Psoas muscle (tissue), 7 donors: ENCODE measurements at regions not wholly inside any gene's neighbourhood (a gene's known extent, or its start where the extent isn't known, plus 50 kb on each side); places are given as distances from the start of the nearest gene placed in this dataset.
A peak's percentile ranks its signal among the peaks of the same experiment; 100 is the strongest.
"Not testable (repeated sequence)": the region's sequence is repeated elsewhere in the genome, so short reads cannot be mapped to it uniquely, and the experiment has no call there.

Experiments used
- ATAC-seq, 4 donors: fragments of 200-7000 bp; cut with Tn5 transposase; one replicate each; pipeline ENCODE4 v1.9.1; 2020; ENCODE audit warnings: moderate library complexity in 3 of 4, mild to moderate bottlenecking in 2 of 4
- DNase-seq, 2 donors: peaks; one replicate each; pipeline ENCODE4 v3.0.0-alpha.2; 2020
- H3K27ac ChIP-seq: fragments of 200-600 bp; one replicate; pipeline ENCODE4 v1.8.0; 2022
- H3K27me3 ChIP-seq, 3 donors: fragments of 200-600 bp in 1 of 3; one replicate each; pipeline versions ENCODE4 v1.6.1 to v1.8.0; 2013 to 2022; ENCODE audit warnings: low read length in 2 of 3, mild to moderate bottlenecking in 2 of 3, moderate library complexity in 1 of 3; ENCODE audit not compliant: insufficient read depth in 3 of 3
- H3K36me3 ChIP-seq, 2 donors: fragments of 200-600 bp in 1 of 2; one replicate each; pipeline versions ENCODE4 v1.6.1 to v1.8.0; 2013 to 2022; ENCODE audit warnings: low read depth in 1 of 2, mild to moderate bottlenecking in 1 of 2, moderate library complexity in 1 of 2; ENCODE audit not compliant: insufficient read depth in 1 of 2
- H3K4me1 ChIP-seq: fragments of 200-600 bp; one replicate; pipeline ENCODE4 v1.8.0; 2022
- H3K4me3 ChIP-seq: fragments of 200-600 bp; one replicate; pipeline ENCODE4 v1.8.0; 2022; ENCODE audit warnings: mild to moderate bottlenecking
- H3K9me3 ChIP-seq: fragments of 200-600 bp; one replicate; pipeline ENCODE4 v1.8.0; 2022
- WGBS, 3 donors: extraction: QIAGEN DNeasy Blood & Tissue Kit; methylation state at CpG; one replicate each; pipeline versions ENCODE4 v1.1.6 to v1.1.7; 2013; 5-methylcytosine and 5-hydroxymethylcytosine counted together
- intact Hi-C, 2 donors: fragments of 100-400 bp; cut with DNase I; formaldehyde crosslinking; loops; one replicate each; pipeline versions ENCODE4 v1.11.0 to v1.14.2; 2022
- TF ChIP-seq, protein P1 (sequence below): fragments of 200-600 bp; IDR thresholded peaks from one replicate; pipeline ENCODE4 v1.8.0; 2022; ENCODE audit warnings: antibody characterized with exemption
- donor health status: healthy with polysubstance abuse.
- donor health status: DM: no; HTN: no; CAD: no; lungs with moderate emphysema.
- donor health status: Bipolar disorder and iron deficiency.
- donor health status: healthy.
- donor health status: DM: yes; HTN: yes; CAD: no.
- donor health status: DM: no; HTN: no; CAD: no.
- donor health status: DM: yes; HTN: yes; CAD: no.

DNA sequence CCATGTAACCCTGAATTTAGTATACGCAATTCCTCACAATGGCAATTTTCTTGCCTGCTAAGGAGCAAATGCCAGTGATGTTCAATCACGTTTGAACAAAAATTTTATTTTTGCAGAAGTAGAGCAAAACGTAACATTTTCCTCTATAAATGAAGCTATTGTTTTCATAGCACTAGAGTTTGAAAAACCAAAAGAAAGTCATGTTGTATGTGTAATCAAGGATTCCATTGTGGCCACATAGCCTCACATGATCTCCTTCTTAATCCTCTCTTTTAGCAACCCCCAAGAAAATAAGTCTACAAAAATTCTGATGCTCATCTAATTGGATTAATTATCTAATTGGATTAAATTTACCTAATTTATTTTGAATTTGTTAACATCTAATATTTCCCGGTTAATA lies 1217.4 kb upstream of the FLRT2 start:
- H3K4me1 ChIP-seq = no peaks in the 10 kb centered on the region
- H3K9me3 ChIP-seq = no peaks in the 10 kb centered on the region
- no peak for DNase-seq
- no peak overlapping the region for H3K27ac ChIP-seq
- WGBS, 3 donors = 76 to 85% (median 78%) methylated on average over 4 of the region's 4 CpGs
- ATAC-seq = no peak
- H3K27me3 ChIP-seq = peaks cover 0 to 2% (median 0%) of the 10 kb centered on the region in 3 donors
- intact Hi-C loops = no loop called here
- no peaks in the 10 kb centered on the region for H3K36me3 ChIP-seq
- H3K4me3 ChIP-seq = no peak overlapping the region
- TF ChIP-seq, protein P1, sequence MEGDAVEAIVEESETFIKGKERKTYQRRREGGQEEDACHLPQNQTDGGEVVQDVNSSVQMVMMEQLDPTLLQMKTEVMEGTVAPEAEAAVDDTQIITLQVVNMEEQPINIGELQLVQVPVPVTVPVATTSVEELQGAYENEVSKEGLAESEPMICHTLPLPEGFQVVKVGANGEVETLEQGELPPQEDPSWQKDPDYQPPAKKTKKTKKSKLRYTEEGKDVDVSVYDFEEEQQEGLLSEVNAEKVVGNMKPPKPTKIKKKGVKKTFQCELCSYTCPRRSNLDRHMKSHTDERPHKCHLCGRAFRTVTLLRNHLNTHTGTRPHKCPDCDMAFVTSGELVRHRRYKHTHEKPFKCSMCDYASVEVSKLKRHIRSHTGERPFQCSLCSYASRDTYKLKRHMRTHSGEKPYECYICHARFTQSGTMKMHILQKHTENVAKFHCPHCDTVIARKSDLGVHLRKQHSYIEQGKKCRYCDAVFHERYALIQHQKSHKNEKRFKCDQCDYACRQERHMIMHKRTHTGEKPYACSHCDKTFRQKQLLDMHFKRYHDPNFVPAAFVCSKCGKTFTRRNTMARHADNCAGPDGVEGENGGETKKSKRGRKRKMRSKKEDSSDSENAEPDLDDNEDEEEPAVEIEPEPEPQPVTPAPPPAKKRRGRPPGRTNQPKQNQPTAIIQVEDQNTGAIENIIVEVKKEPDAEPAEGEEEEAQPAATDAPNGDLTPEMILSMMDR = no peak

DNA sequence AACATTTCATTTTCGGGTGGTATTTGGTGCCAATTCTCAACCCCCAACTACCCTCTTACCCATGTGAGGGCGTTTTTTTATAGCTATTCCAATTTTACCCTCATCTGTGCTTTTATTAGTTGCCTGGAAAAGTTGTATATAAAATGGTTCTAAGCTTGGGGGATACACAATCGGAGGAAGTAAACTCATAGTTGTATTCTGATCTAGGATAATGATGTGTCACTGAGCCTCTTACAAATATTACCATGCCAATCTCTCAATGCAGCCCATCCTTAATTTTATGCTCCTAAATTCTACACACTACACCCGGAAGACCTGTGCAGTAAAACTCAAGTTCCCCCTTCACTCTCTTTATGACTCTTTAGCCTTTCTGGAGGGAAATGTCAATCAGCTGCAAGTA lies 1206.5 kb upstream of the FLRT2 start:
- ATAC-seq (no peak), DNase-seq (no peak)
- no peaks in the 10 kb centered on the region for H3K9me3 ChIP-seq
- peak overlapping the region; percentile 11 for H3K27ac ChIP-seq
- TF ChIP-seq, protein P1 = no peak
- WGBS, 3 donors = 69 to 70% (median 69%) methylated on average over 4 of the region's 4 CpGs
- H3K4me1 ChIP-seq = no peaks in the 10 kb centered on the region
- intact Hi-C loops = no loop called here
- no peaks in the 10 kb centered on the region for H3K36me3 ChIP-seq
- no peaks in the 10 kb centered on the region for H3K27me3 ChIP-seq
- no peak overlapping the region for H3K4me3 ChIP-seq

- intact Hi-C loops = no loop called here
- no peaks in the 10 kb centered on the region for H3K9me3 ChIP-seq
- no peak for ATAC-seq
- no peaks in the 10 kb centered on the region for H3K4me1 ChIP-seq
- 16 to 23% (median 17%) methylated on average over 4 of the region's 4 CpGs for WGBS, 3 donors
- H3K4me3 ChIP-seq = no peak overlapping the region
- H3K36me3 ChIP-seq = no peaks in the 10 kb centered on the region
- no peak for DNase-seq
- no peaks in the 10 kb centered on the region for H3K27me3 ChIP-seq
- H3K27ac ChIP-seq = no peak overlapping the region
- TF ChIP-seq, protein P1 = no peak
Observed at GRCh38 chr14:84323978-84324377, 1206.0 kb upstream of the FLRT2 start.

GRCh38 chr14:84336433-84336832 lies 1193.5 kb upstream of the FLRT2 start:
- DNase-seq (no peak), ATAC-seq (no peak)
- TF ChIP-seq, protein P1 = no peak
- no peaks in the 10 kb centered on the region for H3K4me1 ChIP-seq
- no peaks in the 10 kb centered on the region for H3K27me3 ChIP-seq
- no peak overlapping the region for H3K27ac ChIP-seq
- H3K9me3 ChIP-seq = no peaks in the 10 kb centered on the region
- intact Hi-C loops = no loop called here
- no peak overlapping the region for H3K4me3 ChIP-seq
- no peaks in the 10 kb centered on the region for H3K36me3 ChIP-seq

GRCh38 chr14:84340938-84341337 lies 1189.0 kb upstream of the FLRT2 start:
- intact Hi-C loops = no loop called here
- Histone ChIP-seq H3K9me3 (no peaks in the 10 kb centered on the region), H3K4me1 (no peaks in the 10 kb centered on the region), H3K27ac (no peak overlapping the region), H3K27me3 (no peaks in the 10 kb centered on the region), H3K4me3 (no peak overlapping the region), H3K36me3 (no peaks in the 10 kb centered on the region)
- ATAC-seq (no peak), DNase-seq (no peak)
- WGBS, 3 donors = 29 to 36% (median 29%) methylated on average over 1 of the region's 1 CpG
- TF ChIP-seq, protein P1 = no peak

GRCh38 chr14:84341867-84342266 lies 1188.1 kb upstream of the FLRT2 start:
- H3K27ac ChIP-seq, H3K4me1 ChIP-seq, DNase-seq, ATAC-seq, H3K4me3 ChIP-seq, intact Hi-C loops, H3K9me3 ChIP-seq, H3K36me3 ChIP-seq, H3K27me3 ChIP-seq: not testable (repeated sequence)
- WGBS, 3 donors = 90 to 94% (median 93%) methylated on average over 3 of the region's 3 CpGs
